ENCODE measurements at regions not wholly inside any gene's neighbourhood (a gene's known extent, or its start where the extent isn't known, plus 50 kb on each side); places are given as distances from the start of the nearest gene placed in this dataset.

DNA sequence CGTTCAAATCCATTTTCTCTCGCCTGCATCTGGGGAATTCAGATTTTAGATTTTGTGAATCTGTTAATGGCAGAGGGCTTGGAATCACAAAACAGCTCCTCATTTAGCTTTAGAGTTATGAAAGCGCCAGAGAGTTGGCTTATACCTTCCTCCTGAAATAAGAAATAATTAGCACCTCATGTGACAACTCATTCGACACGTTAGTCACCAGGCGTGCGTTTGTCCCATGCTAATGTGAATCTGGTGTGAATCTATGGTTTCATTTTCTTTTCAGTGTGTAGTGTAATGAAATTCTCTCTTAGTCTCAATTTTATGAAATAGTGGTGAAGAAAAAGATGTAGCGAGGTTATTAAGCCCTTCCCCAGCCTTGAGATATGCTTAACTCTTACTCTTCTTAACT is 89.4 kb downstream of the EDEM1 start:
- peaks cover 0 to 18% of the 10 kb centered on the region in 2 donors for H3K9me3 ChIP-seq
- no peak for ATAC-seq
- intact Hi-C loops (cut with DNase I): no loop called here
- no peaks in the 10 kb centered on the region for H3K4me1 ChIP-seq
- TF ChIP-seq CTCF (IDR thresholded peaks at IDR 0.05): no peak
- no peak overlapping the region for H3K27ac ChIP-seq
- no peak for DNase-seq
- H3K27me3 ChIP-seq: no peaks in the 10 kb centered on the region
- H3K36me3 ChIP-seq: no peaks in the 10 kb centered on the region
- no peak overlapping the region for H3K4me3 ChIP-seq

DNA sequence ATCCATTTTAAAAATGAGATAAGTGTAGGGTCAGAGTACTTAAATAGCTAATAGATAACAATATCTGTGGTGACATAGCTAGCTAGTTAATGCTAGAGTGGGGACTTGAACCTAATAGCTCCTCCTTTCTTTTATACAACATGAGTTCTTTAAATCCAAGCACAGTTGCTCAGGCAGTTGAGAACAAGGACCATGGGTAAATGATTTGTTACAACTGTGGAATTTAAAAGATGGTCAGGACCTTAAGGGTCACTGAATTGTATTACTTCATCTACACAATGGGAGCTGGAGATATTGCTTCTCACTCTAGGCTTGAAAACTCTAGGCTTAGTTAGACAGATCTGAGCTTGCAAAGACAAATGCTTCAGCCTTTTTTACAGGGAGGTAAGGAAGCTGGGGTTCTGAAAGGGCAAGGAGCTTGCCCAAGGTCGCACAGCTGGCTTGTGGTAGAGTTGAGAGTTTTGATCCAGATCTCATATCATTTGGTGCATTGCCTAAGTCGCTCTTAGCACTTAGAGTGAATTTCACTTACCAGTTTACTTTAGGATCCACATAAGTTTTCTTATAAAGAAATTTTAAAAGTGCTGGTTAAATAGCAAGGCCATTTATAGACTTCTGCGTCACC is 90.2 kb downstream of the EDEM1 start:
- Histone ChIP-seq H3K36me3 (no peaks in the 10 kb centered on the region), H3K27me3 (no peaks in the 10 kb centered on the region), H3K27ac (no peak overlapping the region), H3K4me3 (no peak overlapping the region), H3K4me1 (no peaks in the 10 kb centered on the region), H3K9me3 (peaks cover 0 to 25% of the 10 kb centered on the region in 2 donors)
- intact Hi-C loops (cut with DNase I): no loop called here
- no peak for TF ChIP-seq CTCF (IDR thresholded peaks at IDR 0.05)
- no peak for DNase-seq
- no peak for ATAC-seq

GRCh38 chr3:5278666-5279065 is 91.2 kb downstream of the EDEM1 start:
- no peak for ATAC-seq
- intact Hi-C loops (cut with DNase I): no loop called here
- DNase-seq: no peak
- no peaks in the 10 kb centered on the region for H3K36me3 ChIP-seq
- no peaks in the 10 kb centered on the region for H3K27me3 ChIP-seq
- H3K4me1 ChIP-seq: no peaks in the 10 kb centered on the region
- H3K9me3 ChIP-seq: peaks cover 0 to 28% of the 10 kb centered on the region in 2 donors
- no peak overlapping the region for H3K4me3 ChIP-seq
- H3K27ac ChIP-seq: no peak overlapping the region
- TF ChIP-seq CTCF (IDR thresholded peaks at IDR 0.05): no peak

- intact Hi-C loops (cut with DNase I): no loop called here
- Histone ChIP-seq H3K36me3 (no peaks in the 10 kb centered on the region), H3K9me3 (peaks cover 0 to 32% of the 10 kb centered on the region in 2 donors), H3K4me3 (no peak overlapping the region), H3K27me3 (no peaks in the 10 kb centered on the region), H3K4me1 (no peaks in the 10 kb centered on the region), H3K27ac (no peak overlapping the region)
- no peak for ATAC-seq
- no peak for DNase-seq
- TF ChIP-seq CTCF (IDR thresholded peaks at IDR 0.05): no peak
Observed at GRCh38 chr3:5282703-5283102, 95.2 kb downstream of the EDEM1 start.

DNA sequence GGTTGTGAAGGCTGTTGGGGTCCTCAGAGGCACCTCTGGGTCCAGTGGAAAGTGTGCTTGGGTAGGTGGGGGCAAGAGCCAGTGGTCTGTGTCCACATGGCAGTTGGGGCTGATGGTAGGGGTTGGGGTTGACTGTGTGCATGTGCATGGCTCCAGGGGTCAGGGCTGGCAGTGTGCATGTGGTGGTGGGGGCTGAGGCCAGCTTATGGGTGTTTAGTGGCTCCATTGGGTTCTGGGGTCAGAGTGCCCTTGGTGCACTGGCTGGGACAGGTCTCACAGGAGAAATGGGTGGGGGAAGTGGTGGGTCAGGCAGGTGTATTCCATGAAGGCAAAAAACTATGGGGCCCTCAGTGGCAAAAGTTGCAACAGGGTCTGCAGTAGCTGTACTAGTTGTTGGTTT is 97.9 kb downstream of the EDEM1 start:
- ATAC-seq (no peak), DNase-seq (no peak)
- Histone ChIP-seq H3K36me3 (no peaks in the 10 kb centered on the region), H3K4me1 (no peaks in the 10 kb centered on the region), H3K4me3 (no peak overlapping the region), H3K27me3 (no peaks in the 10 kb centered on the region), H3K9me3 (peaks cover 0 to 34% of the 10 kb centered on the region in 2 donors), H3K27ac (no peak overlapping the region)
- TF ChIP-seq CTCF (IDR thresholded peaks at IDR 0.05): no peak
- intact Hi-C loops (cut with DNase I): no loop called here
